Mucosa of descending colon (tissue), 3 donors: ENCODE measurements at regions not wholly inside any gene's neighbourhood (a gene's known extent, or its start where the extent isn't known, plus 50 kb on each side); places are given as distances from the start of the nearest gene placed in this dataset.
"Not testable (repeated sequence)": the region's sequence is repeated elsewhere in the genome, so short reads cannot be mapped to it uniquely, and the experiment has no call there.

Experiments
- ATAC-seq: fragments of 200-7000 bp; cut with Tn5 transposase; one replicate; pipeline ENCODE4 v1.9.1; 2020; ENCODE audit warnings: mild to moderate bottlenecking, moderate library complexity
- DNase-seq, 3 donors: peaks; one replicate each; pipeline ENCODE4 v3.0.0-alpha.2; 2020
- H3K36me3 ChIP-seq: fragments of 200-600 bp; one replicate; pipeline ENCODE4 v1.8.0; 2021; ENCODE audit warnings: low read depth, mild to moderate bottlenecking
- H3K4me1 ChIP-seq: fragments of 200-600 bp; one replicate; pipeline ENCODE4 v1.8.0; 2021; ENCODE audit warnings: low read depth, mild to moderate bottlenecking
- H3K4me3 ChIP-seq: fragments of 200-600 bp; one replicate; pipeline ENCODE4 v1.8.0; 2021; ENCODE audit warnings: mild to moderate bottlenecking
- H3K9me3 ChIP-seq: fragments of 200-600 bp; one replicate; pipeline ENCODE4 v1.8.0; 2021; ENCODE audit warnings: mild to moderate bottlenecking
- CTCF ChIP-seq: fragments of 200-600 bp; IDR thresholded peaks from one replicate; pipeline ENCODE4 v1.8.0; 2022; ENCODE audit warnings: antibody characterized with exemption, mild to moderate bottlenecking
- intact Hi-C, 2 donors: fragments of 100-400 bp; cut with DNase I in 1 of 2; cut with micrococcal nuclease in 1 of 2; formaldehyde crosslinking; loops; one replicate each; pipeline versions ENCODE4 v1.11.0 to v1.11.1; 2022; cut with DNase I, micrococcal nuclease
- donor health status: DM: no; HTN: no; CAD: no; lungs with moderate emphysema.
- donor health status: DM: no; HTN: no; CAD: no.
- donor health status: DM: no; HTN: yes; CAD: no.

- no peak for ATAC-seq
- H3K9me3 ChIP-seq, result peaks cover 3% of the 10 kb centered on the region
- intact Hi-C loops, result no loop called here
Measured at GRCh38 chr3:181930105-181930504, 218.4 kb downstream of the SOX2 start.

GRCh38 chr3:181932039-181932438 is 220.3 kb downstream of the SOX2 start:
- H3K4me1 ChIP-seq, result no peaks in the 10 kb centered on the region
- DNase-seq (no peak), ATAC-seq (no peak)
- H3K4me3 ChIP-seq, result no peak overlapping the region
- no peaks in the 10 kb centered on the region for H3K36me3 ChIP-seq
- intact Hi-C loops, result no loop called here
- TF ChIP-seq CTCF, result no peak
- no peaks in the 10 kb centered on the region for H3K9me3 ChIP-seq

More at GRCh38 chr3:181930105-181930504, 218.4 kb downstream of the SOX2 start:
- no peaks in the 10 kb centered on the region for H3K4me1 ChIP-seq
- no peaks in the 10 kb centered on the region for H3K36me3 ChIP-seq
- DNase-seq, result no peak
- no peak overlapping the region for H3K4me3 ChIP-seq
- TF ChIP-seq CTCF, result no peak

GRCh38 chr3:181933052-181933618 is 221.4 kb downstream of the SOX2 start:
- Histone ChIP-seq H3K9me3 (no peaks in the 10 kb centered on the region), H3K4me3 (no peak overlapping the region), H3K36me3 (no peaks in the 10 kb centered on the region), H3K4me1 (no peaks in the 10 kb centered on the region)
- DNase-seq (no peak), ATAC-seq (no peak)
- intact Hi-C loops, result no loop called here
- TF ChIP-seq CTCF, result no peak

- DNase-seq (no peak), ATAC-seq (no peak)
- intact Hi-C loops, result no loop called here
- H3K4me3 ChIP-seq, result no peak overlapping the region
- no peaks in the 10 kb centered on the region for H3K9me3 ChIP-seq
- no peak for TF ChIP-seq CTCF
- no peaks in the 10 kb centered on the region for H3K4me1 ChIP-seq
- no peaks in the 10 kb centered on the region for H3K36me3 ChIP-seq
Measured at GRCh38 chr3:181935915-181936314, 224.2 kb downstream of the SOX2 start.

GRCh38 chr3:181936774-181937173 is 225.0 kb downstream of the SOX2 start:
- H3K36me3 ChIP-seq, result no peaks in the 10 kb centered on the region
- no peak for DNase-seq
- no peaks in the 10 kb centered on the region for H3K9me3 ChIP-seq
- H3K4me3 ChIP-seq, result no peak overlapping the region
- intact Hi-C loops, result no loop called here
- no peak for ATAC-seq
- no peak for TF ChIP-seq CTCF
- H3K4me1 ChIP-seq, result no peaks in the 10 kb centered on the region

- H3K36me3 ChIP-seq, ATAC-seq, DNase-seq, H3K4me1 ChIP-seq, H3K9me3 ChIP-seq, H3K4me3 ChIP-seq, intact Hi-C loops: not testable (repeated sequence)
Measured at GRCh38 chr3:181938580-181938979, 226.9 kb downstream of the SOX2 start.
